ENCODE measurements at regions not wholly inside any gene's neighbourhood (a gene's known extent, or its start where the extent isn't known, plus 50 kb on each side); places are given as distances from the start of the nearest gene placed in this dataset.
"Not testable (repeated sequence)": the region's sequence is repeated elsewhere in the genome, so short reads cannot be mapped to it uniquely, and the experiment has no call there.

GRCh38 chr6:119942078-119942752 lies 592.7 kb upstream of the MAN1A1 start:
- DNase-seq, result no peak

GRCh38 chr6:119938752-119939151 lies 589.2 kb upstream of the MAN1A1 start:
- DNase-seq, result no peak

DNA sequence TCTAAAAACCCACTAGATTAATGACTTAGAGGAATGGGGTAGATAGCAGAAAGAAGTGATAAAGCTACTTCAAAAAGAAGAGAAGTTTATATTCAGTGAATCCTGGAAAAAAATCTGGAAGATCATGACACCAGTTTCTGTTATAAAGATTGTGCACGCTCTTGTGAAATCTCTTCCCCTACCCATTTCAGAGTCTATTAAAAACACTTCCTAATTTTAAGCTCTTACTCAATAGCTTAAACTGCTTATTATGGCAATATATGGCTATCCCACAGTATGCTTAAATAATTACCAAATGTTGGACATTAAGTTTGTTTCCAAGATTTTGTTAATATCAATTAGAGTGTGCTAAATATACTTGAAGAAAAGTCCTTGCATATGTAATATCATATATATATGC lies 585.3 kb upstream of the MAN1A1 start:
- DNase-seq, result no peak

GRCh38 chr6:119929121-119929520 lies 579.6 kb upstream of the MAN1A1 start:
- DNase-seq, result no peak

DNA sequence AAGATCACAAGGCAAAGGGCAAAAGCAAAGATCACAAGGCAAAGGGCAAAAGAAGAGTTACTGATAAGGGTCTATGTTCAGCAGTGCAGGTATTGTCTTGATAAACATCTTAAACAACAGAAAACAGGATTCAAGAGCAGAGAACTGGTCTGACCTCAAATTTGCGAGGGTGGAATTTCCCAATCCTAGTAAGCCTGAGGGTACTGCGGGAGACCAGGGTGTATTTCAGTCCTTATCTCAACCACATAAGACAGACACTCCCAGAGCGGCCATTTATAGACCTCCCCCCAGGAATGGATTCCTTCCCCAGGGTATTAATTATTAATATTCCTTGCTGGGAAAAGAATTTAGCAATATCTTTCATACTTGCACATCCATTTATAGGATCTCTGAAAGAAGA lies 575.3 kb upstream of the MAN1A1 start:
- DNase-seq, result not testable (repeated sequence)

DNA sequence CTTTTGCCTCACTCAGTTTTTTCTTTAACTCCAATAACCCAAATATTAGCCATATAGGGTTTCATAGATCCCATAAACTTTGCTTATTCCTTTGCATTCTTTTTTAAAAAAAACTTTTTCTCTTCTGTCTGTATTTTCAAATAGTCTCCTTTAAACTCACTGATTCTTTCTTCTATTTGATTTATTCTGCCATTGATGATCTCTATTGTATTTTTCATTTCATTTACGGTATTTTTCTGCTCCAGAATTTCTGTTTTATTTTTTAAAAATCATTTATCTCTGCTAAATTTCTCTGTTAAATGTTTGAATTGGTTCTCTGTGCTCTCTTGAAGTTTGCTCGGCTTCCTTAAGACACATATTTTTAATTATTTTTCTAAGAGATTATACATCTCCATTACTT lies 573.3 kb upstream of the MAN1A1 start:
- no peak for DNase-seq

DNA sequence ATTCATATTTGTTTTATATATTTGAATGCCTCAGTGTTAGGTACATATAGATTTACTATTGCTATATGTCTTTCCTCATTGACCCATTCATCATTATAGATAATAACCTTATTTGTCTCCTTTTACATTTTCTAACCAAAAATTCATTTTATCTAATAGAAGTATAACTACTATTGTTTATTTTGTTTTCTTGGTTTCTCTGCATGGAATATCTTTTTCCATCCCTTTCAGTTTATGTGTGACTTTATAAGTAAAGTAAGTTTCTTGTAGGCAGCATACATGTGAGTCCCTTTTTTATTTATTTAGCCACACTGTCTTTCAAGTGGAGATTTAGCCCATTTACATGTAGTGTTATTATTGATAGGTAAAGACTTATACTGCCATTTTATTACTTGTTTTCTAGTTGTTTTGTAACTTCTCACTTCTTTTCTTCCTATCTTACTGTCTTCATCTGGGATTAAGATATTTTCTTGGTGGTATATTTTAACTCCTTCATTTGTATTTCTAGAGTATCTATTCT lies 572.0 kb upstream of the MAN1A1 start:
- no peak for DNase-seq

- DNase-seq, result no peak
These were observed 567.6 kb upstream of the MAN1A1 start for GRCh38 chr6:119917186-119917585.

GRCh38 chr6:119915971-119916370 lies 566.4 kb upstream of the MAN1A1 start:
- DNase-seq, result no peak

DNA sequence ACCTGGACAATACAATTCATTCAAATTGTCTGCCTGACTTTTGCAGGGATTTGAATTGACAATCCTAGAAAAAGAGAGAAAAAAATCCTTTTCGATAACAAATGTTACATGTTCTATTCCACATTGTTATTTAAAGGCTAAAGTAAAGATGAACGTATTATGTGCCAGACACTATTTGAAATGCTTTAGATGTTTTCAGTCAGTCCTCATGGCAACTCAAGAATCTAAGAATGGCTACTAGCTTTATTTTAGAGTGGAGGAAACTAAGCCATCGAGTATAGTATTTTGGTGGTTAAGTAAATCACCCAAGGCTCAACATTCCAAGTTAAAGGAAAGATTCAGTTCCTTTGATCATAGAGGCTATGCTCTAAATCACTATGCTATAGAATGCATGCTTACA lies 558.6 kb upstream of the MAN1A1 start:
- no peak for DNase-seq

DNA sequence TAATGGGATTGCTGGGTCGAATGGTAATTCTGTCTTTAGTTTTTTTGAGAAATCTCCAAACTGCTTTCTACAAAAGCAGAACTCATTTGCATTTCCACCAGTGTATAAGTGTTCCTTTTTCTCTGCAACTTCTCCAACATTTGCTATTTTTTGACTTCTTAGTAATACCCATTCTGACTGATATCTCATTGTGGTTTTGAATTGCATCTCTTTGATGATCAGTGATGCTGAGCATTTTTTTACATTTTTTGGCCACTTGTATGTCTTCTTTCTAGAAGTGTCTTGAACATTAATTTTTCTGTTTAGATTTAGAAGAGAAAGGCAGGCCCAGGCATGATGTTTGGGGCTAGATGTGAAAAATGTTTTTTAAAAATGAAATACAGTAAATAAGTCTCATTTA lies 553.1 kb upstream of the MAN1A1 start:
- DNase-seq, result no peak

- no peak for DNase-seq
These were observed 547.2 kb upstream of the MAN1A1 start for GRCh38 chr6:119896806-119897205.

DNA sequence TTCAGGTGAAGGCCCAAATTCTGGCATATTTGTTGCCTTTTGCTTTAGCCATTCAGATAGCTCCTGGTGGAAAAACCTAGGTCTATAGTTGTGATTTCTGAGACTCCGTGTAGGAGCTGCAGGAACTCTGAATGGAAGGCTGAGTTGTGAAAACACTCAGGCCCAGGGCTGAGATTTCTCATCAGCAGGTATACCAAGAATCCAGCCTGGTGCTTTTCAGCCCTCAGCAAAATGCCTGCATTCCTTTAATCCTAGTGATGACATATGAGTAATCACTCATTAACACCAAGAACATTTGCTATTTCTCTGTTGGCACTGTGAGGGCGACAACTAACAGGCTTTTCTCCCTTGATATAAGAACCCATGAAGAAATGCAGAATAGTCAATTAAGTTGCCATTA lies 546.1 kb upstream of the MAN1A1 start:
- no peak for DNase-seq

GRCh38 chr6:119894811-119895210 lies 545.2 kb upstream of the MAN1A1 start:
- DNase-seq, result no peak

DNA sequence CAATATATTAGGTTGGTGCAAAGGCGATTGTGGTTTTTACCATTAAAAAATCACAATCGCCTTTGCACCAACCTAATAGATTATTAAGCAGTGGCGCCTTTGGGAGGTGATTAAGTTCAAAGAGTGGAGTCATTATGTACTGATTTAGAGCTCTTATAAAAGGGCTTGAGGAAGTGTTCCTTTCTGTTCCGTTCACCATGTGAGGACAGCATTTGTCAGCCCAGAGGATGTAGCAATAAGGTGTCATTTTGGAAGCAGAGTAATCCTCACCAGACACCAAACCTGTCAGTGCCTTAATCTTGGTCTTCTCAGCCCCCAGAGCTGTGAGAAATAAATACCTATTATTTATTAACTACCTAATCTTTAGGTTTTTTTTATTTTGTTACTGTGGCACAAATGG lies 542.1 kb upstream of the MAN1A1 start:
- DNase-seq, result no peak

GRCh38 chr6:119891206-119891605 lies 541.6 kb upstream of the MAN1A1 start:
- DNase-seq, result no peak

DNA sequence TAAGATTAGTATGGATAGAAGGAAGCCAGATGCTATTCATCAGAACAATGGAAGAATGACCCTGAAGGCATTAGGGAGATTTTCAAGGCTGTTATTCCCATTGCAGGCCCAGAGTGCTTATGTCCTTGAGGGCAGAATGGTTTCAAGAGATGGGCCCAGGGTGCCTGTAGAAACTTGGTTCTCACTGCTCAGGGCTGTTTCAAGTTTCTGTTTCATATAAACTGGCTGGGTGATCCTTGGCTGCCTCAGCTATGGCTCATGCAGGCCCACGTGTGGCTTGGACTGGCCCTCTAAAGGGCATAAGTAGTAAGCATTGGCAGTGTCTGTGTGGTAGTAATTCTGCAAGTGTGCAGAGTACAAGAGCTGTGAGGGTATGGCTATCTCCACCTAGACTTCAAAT lies 540.9 kb upstream of the MAN1A1 start:
- DNase-seq, result no peak

DNA sequence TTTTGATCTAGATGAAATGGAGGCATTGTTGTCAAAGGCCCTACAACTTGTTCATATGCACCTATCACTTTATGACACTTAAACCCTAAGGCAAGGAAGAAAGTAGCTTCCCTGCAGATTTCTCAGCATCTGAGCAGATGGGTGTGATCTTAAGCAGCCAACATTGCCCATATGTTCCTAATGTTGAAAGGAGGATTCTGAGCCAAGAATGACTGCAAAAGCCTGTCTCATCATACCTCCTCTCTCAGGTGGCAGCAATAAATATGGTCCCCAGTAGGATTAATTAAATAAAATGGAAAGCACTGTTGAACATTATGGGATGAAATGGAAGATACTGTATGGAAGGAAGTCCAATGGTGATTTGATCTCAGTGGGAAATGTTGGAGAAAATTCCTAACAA lies 538.1 kb upstream of the MAN1A1 start:
- no peak for DNase-seq

DNA sequence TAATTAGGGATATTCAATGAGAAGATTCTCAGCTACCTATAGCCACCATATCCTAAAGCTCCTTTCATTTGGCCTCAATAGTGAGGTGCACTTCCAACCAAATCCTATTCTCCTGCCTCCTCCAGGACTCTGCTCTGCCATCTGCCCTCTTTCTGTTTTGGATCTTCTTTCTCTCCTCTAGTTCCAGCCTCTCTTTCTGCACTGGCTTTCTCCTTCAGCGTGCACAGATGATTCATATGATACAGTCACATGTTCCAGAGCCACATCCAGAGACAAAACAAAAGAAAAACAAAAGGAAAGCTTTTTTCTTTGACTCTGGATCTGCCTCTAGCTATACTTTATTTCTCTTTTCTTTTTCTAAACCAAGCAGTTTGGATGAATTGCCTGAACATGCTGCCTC lies 531.9 kb upstream of the MAN1A1 start:
- no peak for DNase-seq

GRCh38 chr6:119880840-119881239 lies 531.3 kb upstream of the MAN1A1 start:
- no peak for DNase-seq

GRCh38 chr6:119879731-119880130 lies 530.2 kb upstream of the MAN1A1 start:
- no peak for DNase-seq

GRCh38 chr6:119874381-119874780 lies 524.8 kb upstream of the MAN1A1 start:
- no peak for DNase-seq

DNA sequence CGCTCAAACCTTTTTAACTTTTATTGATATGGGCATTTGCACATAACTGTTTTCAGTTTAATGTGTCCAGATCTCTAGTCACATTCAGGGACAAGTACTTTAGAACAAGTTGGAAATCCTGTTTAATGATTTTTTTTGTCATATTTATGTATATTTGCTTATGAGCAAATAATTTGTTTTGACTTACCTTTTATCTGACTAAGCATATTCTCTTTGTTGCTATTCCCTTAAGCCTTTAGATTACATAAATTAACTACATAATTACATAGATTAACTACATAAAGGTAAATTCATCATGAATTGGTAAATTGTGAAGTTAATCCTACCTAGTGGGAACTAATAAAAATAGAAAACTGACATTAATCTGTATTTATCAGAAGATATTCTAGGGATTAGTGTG lies 523.5 kb upstream of the MAN1A1 start:
- no peak for DNase-seq

GRCh38 chr6:119871520-119871919 lies 522.0 kb upstream of the MAN1A1 start:
- DNase-seq, result no peak
